Caco-2 (cell line): ENCODE measurements at regions not wholly inside any gene's neighbourhood (a gene's known extent, or its start where the extent isn't known, plus 50 kb on each side); places are given as distances from the start of the nearest gene placed in this dataset.

Experiments used
- BruUV-seq: library from RNA; stranded (reverse); fragments of 400-500 nt; replicated peaks from 2 replicates; lab custom pipeline; 2021; lab: Mats Ljungman, UMichigan
- CTCF ChIA-PET: fragments of 300-600 bp; sonication (Branson Sonifier 250); formaldehyde crosslinking; loops from one replicate; lab custom pipeline; 2022; ENCODE audit warnings: antibody characterized with exemption; lab: Charles Lee
- POLR2A ChIA-PET: fragments of 300-600 bp; sonication (Branson Sonifier 250); formaldehyde crosslinking; loops from one replicate; lab custom pipeline; 2022; ENCODE audit warnings: antibody characterized with exemption; lab: Charles Lee
- DNase-seq, 2 experiments: peaks; one replicate each; pipeline versions ENCODE4 v3.0.0 to v3.0.0-alpha.2; 2020 to 2022
- H3K27me3 ChIP-seq: replicated peaks from 2 replicates; pipeline ENCODE4 v1.6.0; 2011; ENCODE audit warnings: low read length; ENCODE audit not compliant: control insufficient read depth, insufficient read depth
- H3K36me3 ChIP-seq: 2 replicates; pipeline ENCODE4 v1.5.1; 2011; ENCODE audit warnings: low read length; ENCODE audit not compliant: control insufficient read depth, insufficient read depth
- H3K4me1 ChIP-seq: fragments of 250-450 bp; sonication (Bioruptor Pico); 2 replicates; pipeline ENCODE4 v1.5.1; 2020; ENCODE audit warnings: mild to moderate bottlenecking
- H3K4me3 ChIP-seq: 2 replicates; pipeline ENCODE4 v1.5.1; 2011; ENCODE audit warnings: low read depth, mild to moderate bottlenecking, control low read depth, low read length
- H3K9me3 ChIP-seq: fragments of 250-450 bp; sonication (Bioruptor Pico); 2 replicates; pipeline ENCODE4 v1.5.1; 2020; ENCODE audit warnings: mild to moderate bottlenecking, moderate library complexity
- H3K27ac Mint-ChIP-seq: one replicate; pipeline ENCODE4 v1.8.0; 2022; ENCODE audit warnings: mixed read lengths; ENCODE audit not compliant: unreplicated experiment
- H3K27me3 Mint-ChIP-seq: one replicate; pipeline ENCODE4 v1.8.0; 2022; ENCODE audit warnings: mixed read lengths; ENCODE audit not compliant: insufficient read depth, unreplicated experiment
- H3K36me3 Mint-ChIP-seq: one replicate; pipeline ENCODE4 v1.8.0; 2022; ENCODE audit warnings: mild to moderate bottlenecking, mixed read lengths; ENCODE audit not compliant: insufficient read depth, unreplicated experiment
- H3K4me1 Mint-ChIP-seq: one replicate; pipeline ENCODE4 v1.8.0; 2022; ENCODE audit warnings: low read depth, mixed read lengths; ENCODE audit not compliant: unreplicated experiment
- H3K4me3 Mint-ChIP-seq: one replicate; pipeline ENCODE4 v1.8.0; 2022; ENCODE audit warnings: mild to moderate bottlenecking, moderate library complexity, mixed read lengths; ENCODE audit not compliant: unreplicated experiment
- H3K9me3 Mint-ChIP-seq: one replicate; pipeline ENCODE4 v1.8.0; 2022; ENCODE audit warnings: mixed read lengths; ENCODE audit not compliant: unreplicated experiment
- intact Hi-C: fragments of 100-400 bp; cut with micrococcal nuclease; formaldehyde crosslinking; loops from one replicate; pipeline ENCODE4 v1.10.0; 2022; ENCODE audit not compliant: unreplicated experiment
- TF ChIP-seq, protein P1 (sequence below), 2 experiments: fragments of 200-600 bp in 1 of 2; IDR thresholded peaks; 1 replicate in 1 of 2; 2 replicates in 1 of 2; pipeline versions ENCODE4 v1.5.1 to v1.8.0; 2011 to 2022; ENCODE audit warnings: antibody characterized with exemption in 1 of 2, control low read depth in 1 of 2, inconsistent platforms in 1 of 2, low read depth in 1 of 2, low read length in 1 of 2, mild to moderate bottlenecking in 1 of 2, moderate library complexity in 1 of 2; ENCODE audit not compliant: insufficient read depth in 1 of 2, severe bottlenecking in 1 of 2, unreplicated experiment in 1 of 2

GRCh38 chr2:189268763-189269162 is 89.2 kb upstream of the COL5A2 start:
- Mint-ChIP-seq H3K9me3 (no peaks in the 10 kb centered on the region), H3K27ac (no peak overlapping the region), H3K4me3 (no peak overlapping the region), H3K36me3 (no peaks in the 10 kb centered on the region), H3K4me1 (no peaks in the 10 kb centered on the region), H3K27me3 (no peaks in the 10 kb centered on the region)
- ChIA-PET CTCF (no interaction called here), POLR2A (no interaction called here)
- no TSS peak for BruUV-seq
- intact Hi-C loops: no loop called here
- Histone ChIP-seq H3K4me1 (no peaks in the 10 kb centered on the region), H3K4me3 (no peak overlapping the region), H3K9me3 (no peaks in the 10 kb centered on the region), H3K27me3 (no peaks in the 10 kb centered on the region), H3K36me3 (no peaks in the 10 kb centered on the region)
- TF ChIP-seq, protein P1, sequence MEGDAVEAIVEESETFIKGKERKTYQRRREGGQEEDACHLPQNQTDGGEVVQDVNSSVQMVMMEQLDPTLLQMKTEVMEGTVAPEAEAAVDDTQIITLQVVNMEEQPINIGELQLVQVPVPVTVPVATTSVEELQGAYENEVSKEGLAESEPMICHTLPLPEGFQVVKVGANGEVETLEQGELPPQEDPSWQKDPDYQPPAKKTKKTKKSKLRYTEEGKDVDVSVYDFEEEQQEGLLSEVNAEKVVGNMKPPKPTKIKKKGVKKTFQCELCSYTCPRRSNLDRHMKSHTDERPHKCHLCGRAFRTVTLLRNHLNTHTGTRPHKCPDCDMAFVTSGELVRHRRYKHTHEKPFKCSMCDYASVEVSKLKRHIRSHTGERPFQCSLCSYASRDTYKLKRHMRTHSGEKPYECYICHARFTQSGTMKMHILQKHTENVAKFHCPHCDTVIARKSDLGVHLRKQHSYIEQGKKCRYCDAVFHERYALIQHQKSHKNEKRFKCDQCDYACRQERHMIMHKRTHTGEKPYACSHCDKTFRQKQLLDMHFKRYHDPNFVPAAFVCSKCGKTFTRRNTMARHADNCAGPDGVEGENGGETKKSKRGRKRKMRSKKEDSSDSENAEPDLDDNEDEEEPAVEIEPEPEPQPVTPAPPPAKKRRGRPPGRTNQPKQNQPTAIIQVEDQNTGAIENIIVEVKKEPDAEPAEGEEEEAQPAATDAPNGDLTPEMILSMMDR (IDR thresholded peaks at IDR 0.05; ENCODE audit: insufficient read depth in 1 of 2, low read depth in 1 of 2, low read length in 1 of 2, severe bottlenecking in 1 of 2, unreplicated experiment in 1 of 2): no peak
- no peak for DNase-seq

- H3K4me1 ChIP-seq: no peaks in the 10 kb centered on the region
- CTCF ChIA-PET: interaction anchor here (0.7 kb wide), 1 partner anchor 12 kb away, joined by 5 read pairs; no protein-coding TSS in a partner anchor
- no peaks in the 10 kb centered on the region for H3K36me3 ChIP-seq
- H3K4me1 Mint-ChIP-seq: no peaks in the 10 kb centered on the region
- no peaks in the 10 kb centered on the region for H3K27me3 Mint-ChIP-seq
- POLR2A ChIA-PET: no interaction called here
- H3K9me3 ChIP-seq: no peaks in the 10 kb centered on the region
- H3K36me3 Mint-ChIP-seq: no peaks in the 10 kb centered on the region
- H3K27ac Mint-ChIP-seq: no peak overlapping the region
- no peaks in the 10 kb centered on the region for H3K27me3 ChIP-seq
- no TSS peak for BruUV-seq
- intact Hi-C loops: no loop called here
- TF ChIP-seq, protein P1 (IDR thresholded peaks at IDR 0.05; ENCODE audit: insufficient read depth in 1 of 2, low read depth in 1 of 2, low read length in 1 of 2, severe bottlenecking in 1 of 2, unreplicated experiment in 1 of 2): no peak
- H3K9me3 Mint-ChIP-seq: no peaks in the 10 kb centered on the region
- H3K4me3 ChIP-seq: no peak overlapping the region
- no peak for DNase-seq
- H3K4me3 Mint-ChIP-seq: no peak overlapping the region
These were observed 94.2 kb upstream of the COL5A2 start for GRCh38 chr2:189273734-189274133.

- no peak overlapping the region for H3K27ac Mint-ChIP-seq
- no peaks in the 10 kb centered on the region for H3K27me3 Mint-ChIP-seq
- DNase-seq: no peak
- no peaks in the 10 kb centered on the region for H3K4me1 Mint-ChIP-seq
- CTCF ChIA-PET: no interaction called here
- Histone ChIP-seq H3K9me3 (no peaks in the 10 kb centered on the region), H3K36me3 (no peaks in the 10 kb centered on the region), H3K4me3 (no peak overlapping the region), H3K27me3 (no peaks in the 10 kb centered on the region), H3K4me1 (no peaks in the 10 kb centered on the region)
- no peaks in the 10 kb centered on the region for H3K36me3 Mint-ChIP-seq
- BruUV-seq: no TSS peak
- H3K4me3 Mint-ChIP-seq: no peak overlapping the region
- POLR2A ChIA-PET: no interaction called here
- no peaks in the 10 kb centered on the region for H3K9me3 Mint-ChIP-seq
- TF ChIP-seq, protein P1 (IDR thresholded peaks at IDR 0.05; ENCODE audit: insufficient read depth in 1 of 2, low read depth in 1 of 2, low read length in 1 of 2, severe bottlenecking in 1 of 2, unreplicated experiment in 1 of 2): no peak
- intact Hi-C loops: no loop called here
These were observed 94.8 kb upstream of the COL5A2 start for GRCh38 chr2:189274361-189274760.
